ENCODE measurements at regions not wholly inside any gene's neighbourhood (a gene's known extent, or its start where the extent isn't known, plus 50 kb on each side); places are given as distances from the start of the nearest gene placed in this dataset.

DNA sequence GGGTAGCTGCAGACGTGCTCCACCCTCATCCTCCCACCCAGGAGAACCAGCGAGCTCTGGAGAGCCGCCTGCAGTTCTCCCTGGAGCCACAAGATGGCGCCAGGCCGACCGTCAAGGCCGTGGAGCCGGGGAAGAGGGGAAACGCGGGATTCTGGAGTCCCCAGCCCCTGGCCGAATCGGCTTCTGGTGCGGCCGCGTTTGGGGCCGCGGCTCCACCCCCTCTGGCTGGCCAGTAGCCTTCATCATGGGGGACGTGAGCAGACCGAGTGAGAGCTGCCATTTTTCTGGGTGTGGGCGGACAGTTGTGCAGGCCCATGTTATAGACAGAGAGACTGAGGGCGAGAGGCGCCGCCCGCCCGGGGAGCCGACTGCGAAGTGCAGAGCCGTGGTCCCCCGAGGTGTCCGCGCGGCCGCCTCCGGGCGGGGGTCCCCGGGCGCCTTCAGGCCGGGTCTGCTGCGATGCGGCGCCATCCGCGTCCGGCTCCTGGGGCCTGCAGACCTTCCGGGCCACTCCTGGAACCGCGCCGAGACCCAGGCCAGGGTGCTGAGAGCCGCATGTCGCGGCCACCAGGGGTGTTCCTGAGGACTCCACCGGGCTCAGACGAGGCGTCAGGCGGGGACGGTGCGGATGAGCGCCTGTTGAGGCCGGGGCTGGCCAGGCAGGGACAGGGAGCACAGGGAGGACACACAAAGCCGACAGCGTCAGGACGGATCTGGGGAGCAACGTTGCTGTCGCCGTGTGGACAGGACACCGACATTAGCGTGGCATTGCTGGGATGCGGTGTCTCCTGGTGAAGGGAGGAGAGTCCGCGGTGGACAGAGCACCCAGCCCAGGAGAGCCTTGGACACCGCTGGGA is 418.2 kb upstream of the HS6ST1 start:
- H3K27ac ChIP-seq = no peak overlapping the region
- H3K27me3 ChIP-seq = peaks cover 0 to 4% of the 10 kb centered on the region in 2 donors
- peak; percentile 83 to 90 (median 86) for DNase-seq
- no peaks in the 10 kb centered on the region for H3K36me3 ChIP-seq (replicated peaks in 1 of 2; ENCODE audit: insufficient read depth in 1 of 2, low read depth in 2 of 2)
- H3K4me3 ChIP-seq = no peak overlapping the region
- peaks cover 21% of the 10 kb centered on the region for H3K4me1 ChIP-seq
- intact Hi-C loops (cut with DNase I) = loop anchor here (10.0 kb wide), 1 partner anchor 422 kb away; the partner anchor contains the start of gene HS6ST1
- ATAC-seq = peak; percentile 88
- WGBS, 2 donors = 35 to 64% methylated on average over 22 to 67 of the region's 71 CpGs
- H3K9me3 ChIP-seq = no peaks in the 10 kb centered on the region
- TF ChIP-seq, protein P1, sequence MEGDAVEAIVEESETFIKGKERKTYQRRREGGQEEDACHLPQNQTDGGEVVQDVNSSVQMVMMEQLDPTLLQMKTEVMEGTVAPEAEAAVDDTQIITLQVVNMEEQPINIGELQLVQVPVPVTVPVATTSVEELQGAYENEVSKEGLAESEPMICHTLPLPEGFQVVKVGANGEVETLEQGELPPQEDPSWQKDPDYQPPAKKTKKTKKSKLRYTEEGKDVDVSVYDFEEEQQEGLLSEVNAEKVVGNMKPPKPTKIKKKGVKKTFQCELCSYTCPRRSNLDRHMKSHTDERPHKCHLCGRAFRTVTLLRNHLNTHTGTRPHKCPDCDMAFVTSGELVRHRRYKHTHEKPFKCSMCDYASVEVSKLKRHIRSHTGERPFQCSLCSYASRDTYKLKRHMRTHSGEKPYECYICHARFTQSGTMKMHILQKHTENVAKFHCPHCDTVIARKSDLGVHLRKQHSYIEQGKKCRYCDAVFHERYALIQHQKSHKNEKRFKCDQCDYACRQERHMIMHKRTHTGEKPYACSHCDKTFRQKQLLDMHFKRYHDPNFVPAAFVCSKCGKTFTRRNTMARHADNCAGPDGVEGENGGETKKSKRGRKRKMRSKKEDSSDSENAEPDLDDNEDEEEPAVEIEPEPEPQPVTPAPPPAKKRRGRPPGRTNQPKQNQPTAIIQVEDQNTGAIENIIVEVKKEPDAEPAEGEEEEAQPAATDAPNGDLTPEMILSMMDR (IDR thresholded peaks at IDR 0.05) = peak; percentile 95 to 99 (median 97)
- no peak for TF ChIP-seq POLR2A (IDR thresholded peaks at IDR 0.05)

DNA sequence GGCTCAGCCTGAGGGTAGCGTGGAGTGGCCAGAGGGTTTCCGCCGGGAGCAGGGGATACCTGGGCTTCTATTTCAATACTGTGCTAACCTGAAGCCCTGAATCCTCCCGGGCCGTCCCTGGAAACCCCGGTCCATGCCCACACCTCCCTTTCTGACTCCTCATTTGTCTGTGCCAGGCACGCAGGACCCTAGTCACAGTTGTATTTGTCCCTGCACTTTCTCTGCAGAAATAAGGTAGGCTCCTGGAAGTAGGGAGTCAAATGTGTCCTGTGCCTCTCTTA is 418.8 kb upstream of the HS6ST1 start:
- 94 to 96% methylated on average over 4 to 7 of the region's 7 CpGs for WGBS, 2 donors
- Histone ChIP-seq H3K27ac (no peak overlapping the region), H3K36me3 (replicated peaks in 1 of 2; ENCODE audit: insufficient read depth in 1 of 2, low read depth in 2 of 2) (no peaks in the 10 kb centered on the region), H3K4me1 (peaks cover 21% of the 10 kb centered on the region), H3K27me3 (peaks cover 0 to 4% of the 10 kb centered on the region in 2 donors), H3K9me3 (no peaks in the 10 kb centered on the region), H3K4me3 (no peak overlapping the region)
- ATAC-seq (no peak), DNase-seq (no peak)
- intact Hi-C loops (cut with DNase I) = loop anchor here (10.0 kb wide), 1 partner anchor 423 kb away; the partner anchor contains the start of gene HS6ST1
- TF ChIP-seq, protein P1 (IDR thresholded peaks at IDR 0.05) = no peak
- TF ChIP-seq POLR2A (IDR thresholded peaks at IDR 0.05) = no peak

DNA sequence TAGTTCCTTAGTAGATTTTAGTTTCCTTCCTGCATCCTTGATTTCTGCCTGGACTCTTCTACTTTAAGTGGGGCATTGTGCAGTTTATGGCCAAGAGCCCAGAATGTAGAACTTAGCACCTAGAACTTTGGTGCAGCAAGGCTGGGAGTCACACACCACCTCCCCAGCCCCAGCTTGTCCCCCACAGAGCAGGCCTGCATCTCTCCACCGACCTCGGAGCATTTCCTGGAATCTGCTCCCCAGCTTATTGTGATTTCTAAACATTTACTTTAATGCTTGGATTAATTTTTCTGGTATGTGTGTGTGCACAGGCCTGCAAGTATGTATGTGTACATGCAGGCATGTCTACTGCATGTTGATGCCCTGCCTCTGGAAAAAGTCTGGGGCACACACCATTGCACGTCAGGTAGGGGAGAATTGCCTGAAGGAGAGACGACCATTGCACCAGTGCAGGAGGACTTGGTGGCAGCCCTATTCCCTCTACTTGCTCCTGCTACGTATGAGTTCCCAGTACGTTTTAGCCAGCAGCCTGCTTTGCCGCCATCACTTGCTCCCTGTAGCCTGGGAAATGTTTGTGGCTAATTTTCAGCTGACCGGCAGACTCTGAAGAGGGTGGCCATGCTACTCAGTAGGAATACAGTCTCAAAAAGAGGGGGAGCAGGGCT is 419.9 kb upstream of the HS6ST1 start:
- intact Hi-C loops (cut with DNase I) = loop anchor here (10.0 kb wide), 1 partner anchor 424 kb away; the partner anchor contains the start of gene HS6ST1
- TF ChIP-seq, protein P1 (IDR thresholded peaks at IDR 0.05) = no peak
- no peak for TF ChIP-seq POLR2A (IDR thresholded peaks at IDR 0.05)
- no peak for ATAC-seq
- Histone ChIP-seq H3K4me3 (no peak overlapping the region), H3K9me3 (no peaks in the 10 kb centered on the region), H3K27ac (no peak overlapping the region), H3K27me3 (peaks cover 0 to 4% of the 10 kb centered on the region in 2 donors), H3K36me3 (replicated peaks in 1 of 2; ENCODE audit: insufficient read depth in 1 of 2, low read depth in 2 of 2) (no peaks in the 10 kb centered on the region), H3K4me1 (peaks cover 21% of the 10 kb centered on the region)
- 83 to 88% methylated on average over 8 of the region's 8 CpGs for WGBS, 2 donors
- no peak for DNase-seq

DNA sequence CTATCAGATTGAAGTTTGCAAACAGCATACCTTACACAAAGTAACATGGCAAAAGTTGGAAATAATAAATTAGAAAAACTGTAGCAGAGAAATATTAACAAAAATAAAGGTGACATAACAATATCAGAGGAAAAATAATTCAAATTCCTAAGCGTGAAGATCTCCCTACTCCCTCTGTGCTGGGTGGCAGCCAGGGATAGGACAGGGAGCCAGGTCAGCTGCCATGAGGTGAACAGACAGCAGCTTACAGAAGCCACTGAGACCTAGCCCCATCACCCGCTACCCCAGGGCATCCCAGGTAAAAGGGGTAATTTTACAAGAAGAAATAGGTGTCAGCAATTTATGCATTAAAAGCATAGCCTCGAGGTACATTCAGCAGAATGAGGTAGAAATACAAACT is 423.8 kb upstream of the HS6ST1 start:
- H3K4me1 ChIP-seq = peaks cover 30% of the 10 kb centered on the region
- H3K4me3 ChIP-seq = no peak overlapping the region
- 72 to 86% methylated on average over 3 of the region's 3 CpGs for WGBS, 2 donors
- TF ChIP-seq POLR2A (IDR thresholded peaks at IDR 0.05) = no peak
- TF ChIP-seq, protein P1 (IDR thresholded peaks at IDR 0.05) = no peak
- DNase-seq (no peak), ATAC-seq (no peak)
- intact Hi-C loops (cut with DNase I) = no loop called here
- no peak overlapping the region for H3K27ac ChIP-seq
- no peaks in the 10 kb centered on the region for H3K9me3 ChIP-seq
- H3K27me3 ChIP-seq = no peaks in the 10 kb centered on the region
- H3K36me3 ChIP-seq (replicated peaks in 1 of 2; ENCODE audit: insufficient read depth in 1 of 2, low read depth in 2 of 2) = no peaks in the 10 kb centered on the region
